PC-3 (cell line): ENCODE measurements at regions not wholly inside any gene's neighbourhood (a gene's known extent, or its start where the extent isn't known, plus 50 kb on each side); places are given as distances from the start of the nearest gene placed in this dataset.

Experiments
- CTCF ChIP-seq: fragments of 300-600 bp; sonication (generic); conservative IDR thresholded peaks from 2 replicates; pipeline ENCODE4 v1.5.1; 2017; ENCODE audit warnings: antibody characterized with exemption, low read depth, mild to moderate bottlenecking, low read length
- EZH2 ChIP-seq: fragments of 300-600 bp; sonication (generic); IDR thresholded peaks from one replicate; pipeline ENCODE4 v1.6.1; 2017; ENCODE audit warnings: antibody characterized with exemption, mild to moderate bottlenecking, low read length; ENCODE audit not compliant: unreplicated experiment

- TF ChIP-seq CTCF (no peak), EZH2 (no peak)
Observed at GRCh38 chr6:84416043-84416657, 188.7 kb upstream of the CEP162 start.
